GM04504 (cell line): ENCODE measurements at regions not wholly inside any gene's neighbourhood (a gene's known extent, or its start where the extent isn't known, plus 50 kb on each side); places are given as distances from the start of the nearest gene placed in this dataset.
"Not testable (repeated sequence)": the region's sequence is repeated elsewhere in the genome, so short reads cannot be mapped to it uniquely, and the experiment has no call there.

Source experiments
- DNase-seq: peaks from one replicate; pipeline ENCODE4 v3.0.0-alpha.2; 2012; ENCODE audit warnings: low read depth

DNA sequence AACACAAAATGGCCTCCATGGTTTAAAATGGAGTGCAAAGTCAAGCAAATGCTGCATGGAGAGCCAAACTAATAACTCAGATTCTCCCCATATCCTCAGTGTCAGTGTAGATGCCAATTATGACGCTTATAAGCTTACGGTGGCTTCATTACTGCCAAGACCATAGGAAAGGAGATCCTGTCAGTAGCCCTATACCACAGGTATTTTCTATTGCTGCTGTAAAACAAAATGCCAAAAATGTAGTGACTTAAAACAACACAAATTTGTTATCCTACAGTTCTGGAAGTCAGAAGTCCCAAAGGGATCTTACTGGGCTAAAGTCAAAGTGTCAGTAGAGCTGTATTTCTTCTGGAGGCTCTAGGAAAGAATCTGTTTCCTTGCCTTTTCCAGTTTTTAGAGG, 149.8 kb upstream of the GBE1 start:
- DNase-seq: no peak

DNA sequence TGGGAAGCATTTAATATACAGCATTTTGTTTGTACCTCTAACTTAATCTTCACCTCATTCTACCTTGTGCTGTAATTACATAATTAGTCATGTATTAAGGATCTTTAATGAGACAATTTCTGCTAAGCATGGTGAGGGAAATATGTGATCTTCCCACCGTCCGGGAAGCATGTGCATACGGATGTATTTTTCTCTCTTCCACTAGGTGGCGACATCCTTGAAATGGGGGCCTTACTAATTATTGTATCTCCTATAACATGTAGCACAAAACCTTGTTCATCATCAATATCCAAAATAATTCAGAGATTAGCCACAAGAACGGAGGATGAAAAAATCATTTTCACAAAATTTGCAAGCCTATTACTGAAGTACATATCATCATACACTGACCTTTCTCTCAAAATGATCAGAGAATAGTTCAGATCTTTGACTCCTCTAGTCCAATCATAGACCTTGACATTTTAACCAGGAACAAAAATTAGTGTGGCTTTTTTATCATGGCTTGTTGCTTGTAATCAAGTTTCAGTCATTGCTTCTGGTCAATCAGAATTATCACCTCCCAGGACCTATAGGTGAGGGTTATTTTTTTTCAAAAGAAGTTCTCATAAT, 148.9 kb upstream of the GBE1 start:
- DNase-seq: no peak

DNA sequence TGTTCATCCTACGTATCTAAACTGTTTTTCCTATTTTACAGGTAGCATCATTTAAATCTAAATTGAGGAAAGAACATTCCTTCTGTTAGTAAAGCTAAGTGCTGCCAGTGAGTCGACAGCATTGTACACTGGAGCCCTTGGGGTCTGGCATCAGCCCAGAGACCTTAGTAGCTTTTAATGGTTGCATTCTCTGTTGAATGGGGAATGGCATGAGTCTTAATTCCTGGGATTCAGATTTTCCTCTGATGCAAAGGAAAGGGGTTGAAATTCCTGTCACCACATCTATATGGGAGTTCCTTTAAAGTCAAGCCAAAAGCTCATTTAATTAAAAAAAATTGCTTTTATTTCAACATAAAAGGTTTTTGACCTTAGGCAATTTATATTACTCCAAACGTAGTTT, 148.4 kb upstream of the GBE1 start:
- no peak for DNase-seq

DNA sequence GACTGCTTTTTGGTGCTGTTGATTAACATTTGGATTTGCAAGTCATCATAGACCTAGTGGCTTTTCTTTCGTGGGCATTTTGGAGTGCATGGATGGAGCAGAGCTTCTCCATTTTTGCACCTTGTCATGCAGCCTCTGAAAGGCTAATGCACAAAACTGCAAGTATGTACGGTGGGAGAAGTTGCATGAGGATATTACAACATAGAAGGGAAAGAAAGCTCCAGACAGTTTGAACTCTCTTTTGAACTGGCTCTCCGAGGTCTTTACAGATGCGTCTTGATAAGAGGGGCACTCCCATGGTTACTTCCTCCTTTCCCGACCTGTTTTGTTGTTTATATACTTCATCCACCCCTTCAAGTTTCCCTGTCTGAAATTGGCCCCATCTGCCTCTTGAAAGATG, 147.1 kb upstream of the GBE1 start:
- DNase-seq: no peak

DNA sequence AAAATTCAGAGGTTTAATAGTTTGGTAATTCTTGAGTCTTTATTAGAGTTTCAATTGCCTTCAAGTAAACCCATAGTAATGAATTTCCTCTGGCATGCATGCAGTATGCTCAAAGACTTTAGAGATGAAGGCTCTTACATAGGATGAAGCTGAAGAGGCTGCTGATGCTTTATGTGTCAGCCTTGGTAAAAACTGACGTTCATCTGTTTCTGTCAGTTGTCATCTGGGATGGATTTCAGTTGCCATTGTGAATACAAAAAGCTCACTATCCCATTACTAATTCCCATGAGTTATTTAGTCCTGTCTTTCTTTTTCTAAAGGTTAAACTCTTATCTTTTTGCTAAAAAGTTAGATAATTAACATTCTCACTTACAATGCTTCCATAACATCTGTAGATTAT, 136.9 kb upstream of the GBE1 start:
- DNase-seq: no peak

DNA sequence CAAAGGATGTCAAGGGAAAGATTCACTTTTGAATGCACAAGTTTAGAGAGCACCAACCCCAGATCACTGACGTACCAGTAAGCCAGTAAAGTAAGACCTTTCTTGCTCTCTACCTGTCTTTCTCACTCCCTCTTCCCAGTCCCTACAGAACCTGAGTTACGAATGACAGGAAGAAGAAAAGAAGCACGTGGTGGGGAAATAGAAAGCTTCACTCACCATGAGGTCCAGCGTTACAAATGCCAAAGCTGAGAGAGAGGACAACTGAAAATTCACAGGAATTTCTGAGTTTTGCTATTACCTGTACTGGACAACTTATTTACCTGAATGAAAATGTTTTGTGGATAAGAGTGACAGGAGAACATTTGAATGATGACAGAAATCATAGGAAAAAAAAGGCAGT, 133.2 kb upstream of the GBE1 start:
- no peak for DNase-seq

DNA sequence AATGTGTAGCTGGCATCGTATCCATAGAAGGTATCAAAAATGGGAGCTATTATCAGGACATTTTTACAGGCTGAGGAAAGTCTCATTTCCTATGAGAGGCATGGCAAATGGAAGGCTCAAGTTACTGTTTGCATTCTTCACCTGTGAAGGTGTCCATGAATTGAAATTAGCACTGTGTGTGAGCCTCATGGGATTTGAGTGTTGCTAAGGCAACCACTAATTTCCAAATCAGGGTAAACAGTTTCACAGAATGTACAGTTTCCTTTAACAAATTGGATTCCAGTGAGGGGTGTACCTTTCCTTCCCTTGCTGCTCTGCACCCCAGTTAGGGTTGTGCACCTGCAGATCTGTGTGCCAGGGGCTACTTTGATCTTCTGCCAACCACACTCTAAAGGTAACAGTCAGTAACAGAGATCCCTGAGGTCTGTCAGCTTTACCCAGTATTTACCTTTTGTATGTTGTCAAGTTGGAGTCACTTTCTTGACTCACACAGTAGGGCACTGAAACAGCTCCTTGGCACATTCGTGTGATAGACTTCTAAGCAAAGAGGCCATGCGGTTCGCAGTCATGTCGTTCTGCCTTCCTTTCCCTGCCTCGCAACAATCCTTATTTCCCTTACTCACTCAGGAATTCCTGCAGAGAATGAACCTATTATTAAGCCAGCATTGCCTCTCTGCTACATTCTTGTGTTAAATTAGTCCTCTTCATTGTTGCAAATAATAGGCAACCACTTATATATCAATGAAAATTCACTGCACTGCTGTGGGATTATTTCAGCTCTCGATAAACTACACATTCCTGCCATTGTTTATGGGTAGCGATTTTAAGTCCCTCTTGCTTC, 129.8 kb upstream of the GBE1 start:
- DNase-seq: no peak

DNA sequence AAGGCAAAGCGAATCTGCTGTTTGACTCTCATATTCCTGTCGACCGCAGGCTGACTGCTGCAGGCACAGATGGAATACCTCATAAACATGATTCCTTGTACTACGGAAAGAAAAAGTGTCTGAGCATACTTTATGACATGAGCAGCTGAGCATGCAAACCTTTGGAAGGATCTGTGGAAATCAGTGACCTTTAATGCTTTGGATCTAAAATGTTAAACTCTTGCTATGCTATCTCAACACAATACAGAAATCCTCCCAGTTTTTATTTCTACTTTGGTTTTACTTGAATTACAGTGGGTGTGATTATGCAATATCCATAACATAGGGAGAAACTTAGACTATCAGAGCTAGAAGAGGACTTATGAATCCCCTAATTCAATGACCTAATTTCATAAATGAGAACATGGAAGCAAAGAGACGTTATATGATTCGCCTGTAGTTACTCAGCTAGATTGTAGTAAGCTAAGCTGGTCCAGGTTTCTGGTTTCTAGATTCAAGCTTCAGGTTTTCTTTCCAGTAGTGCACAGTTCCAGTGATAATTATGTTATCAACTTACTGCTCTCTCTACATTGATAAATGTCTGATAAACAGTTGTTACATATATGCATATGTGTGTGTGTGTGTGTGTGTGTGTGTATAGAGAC, 127.6 kb upstream of the GBE1 start:
- DNase-seq: no peak

DNA sequence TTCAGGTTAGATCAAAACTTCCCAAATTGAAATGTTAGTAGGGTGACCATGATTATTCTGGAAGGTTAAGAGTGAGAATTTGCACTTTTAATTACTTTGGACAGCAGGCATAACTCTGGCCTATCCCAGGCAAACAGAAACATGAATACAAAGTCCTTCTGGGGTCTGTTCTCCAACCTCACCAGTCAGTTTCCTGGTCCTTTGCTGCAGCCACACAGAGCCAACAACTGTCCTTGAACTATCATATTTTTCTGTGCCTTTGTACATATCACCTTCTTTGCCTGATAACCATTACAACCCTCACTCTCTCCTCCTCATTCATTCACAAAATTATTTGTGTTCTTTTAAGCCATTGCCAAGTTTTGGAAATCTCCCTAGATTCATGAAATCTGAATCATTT, 126.0 kb upstream of the GBE1 start:
- no peak for DNase-seq

DNA sequence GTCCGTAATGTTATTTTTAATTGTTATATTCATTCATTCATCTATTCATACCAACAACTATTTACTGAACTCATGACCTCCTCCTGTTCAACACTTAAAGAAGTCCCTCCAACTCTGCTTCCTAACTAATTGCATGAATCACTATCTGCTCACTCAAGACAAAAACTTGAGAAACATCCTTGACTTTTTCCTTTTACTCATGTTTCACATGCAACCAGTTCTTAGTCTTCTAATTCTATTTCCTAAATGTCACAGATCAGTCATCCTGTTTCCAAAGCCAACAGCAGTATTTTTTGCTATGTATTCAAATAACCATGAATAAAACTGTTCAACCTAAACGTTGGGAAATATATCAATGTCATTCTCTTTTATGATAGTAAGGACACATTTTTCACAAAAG, 124.6 kb upstream of the GBE1 start:
- peak; percentile 17 for DNase-seq

DNA sequence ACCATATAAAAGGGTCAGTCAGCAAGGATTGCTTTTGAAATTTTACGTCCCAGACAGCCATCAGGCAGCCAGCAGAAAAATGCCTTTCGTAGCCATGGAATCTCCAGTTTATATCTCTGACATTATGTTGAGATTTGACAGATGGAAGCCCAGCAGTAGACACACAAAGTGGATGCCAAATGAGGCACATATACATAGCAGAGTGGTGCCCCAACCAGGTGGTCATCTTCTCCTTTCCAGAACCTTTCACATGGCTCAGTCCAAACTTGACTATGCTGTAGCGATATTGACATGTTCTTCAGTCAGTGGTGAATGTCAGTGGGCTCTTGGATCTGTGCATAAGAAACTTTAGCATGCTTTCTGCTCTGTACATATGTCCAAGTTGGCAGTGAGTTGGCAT, 123.3 kb upstream of the GBE1 start:
- DNase-seq: no peak

DNA sequence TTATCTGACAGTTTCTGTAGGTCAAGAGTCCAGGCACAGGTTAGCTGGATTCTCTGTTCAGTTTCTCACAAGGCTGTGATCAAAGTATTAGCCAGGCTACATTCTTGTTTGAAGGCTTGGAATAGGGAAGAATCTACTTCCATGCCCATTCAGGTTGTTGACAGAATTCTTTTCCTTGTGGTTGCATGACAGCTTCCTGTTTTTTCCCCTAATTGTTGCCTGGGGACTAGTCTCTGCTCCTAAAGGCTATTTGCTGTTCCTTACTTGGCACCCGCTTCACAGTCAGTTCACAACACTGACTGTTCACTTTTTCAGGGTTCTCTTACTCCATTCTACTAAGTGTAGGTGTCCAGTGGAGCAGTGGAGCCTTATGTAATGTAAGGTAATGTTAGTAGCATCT, 115.4 kb upstream of the GBE1 start:
- no peak for DNase-seq

DNA sequence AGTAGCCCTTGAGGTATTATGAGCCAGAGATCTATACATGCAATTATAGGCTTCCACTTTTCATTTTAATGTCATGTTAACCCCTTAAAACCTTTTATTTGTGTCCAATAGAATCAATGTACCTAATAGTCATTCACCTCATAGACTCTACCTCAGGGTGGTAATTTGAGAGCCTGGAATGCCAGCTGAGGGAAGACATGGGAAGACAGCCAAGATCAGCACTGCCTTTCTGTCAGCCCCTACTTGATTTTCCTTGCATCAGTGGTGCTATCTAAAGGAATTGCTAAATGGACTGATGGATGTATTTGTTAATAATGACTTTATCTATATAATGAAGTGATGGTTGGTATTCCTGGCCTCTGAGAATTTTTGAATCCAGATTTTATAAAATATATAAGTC, 113.3 kb upstream of the GBE1 start:
- DNase-seq: no peak

DNA sequence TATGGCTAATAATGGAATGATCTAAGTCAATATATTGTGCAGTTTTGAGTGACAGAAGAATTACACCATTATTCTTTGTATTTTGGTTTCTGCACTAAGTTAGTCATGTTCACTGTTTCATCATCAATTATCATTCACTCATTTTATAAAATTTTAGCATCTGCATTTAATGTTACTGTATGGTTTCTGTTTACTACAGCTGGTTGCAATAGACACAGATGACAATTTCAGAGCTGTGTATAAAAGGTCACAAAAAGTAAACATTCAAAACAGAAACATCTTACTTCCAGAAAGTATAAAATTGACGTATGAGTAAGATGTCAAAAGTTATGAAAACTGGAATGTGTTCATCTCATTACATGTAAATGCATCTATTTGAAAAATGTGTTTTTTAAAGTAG, 111.1 kb upstream of the GBE1 start:
- DNase-seq: no peak

DNA sequence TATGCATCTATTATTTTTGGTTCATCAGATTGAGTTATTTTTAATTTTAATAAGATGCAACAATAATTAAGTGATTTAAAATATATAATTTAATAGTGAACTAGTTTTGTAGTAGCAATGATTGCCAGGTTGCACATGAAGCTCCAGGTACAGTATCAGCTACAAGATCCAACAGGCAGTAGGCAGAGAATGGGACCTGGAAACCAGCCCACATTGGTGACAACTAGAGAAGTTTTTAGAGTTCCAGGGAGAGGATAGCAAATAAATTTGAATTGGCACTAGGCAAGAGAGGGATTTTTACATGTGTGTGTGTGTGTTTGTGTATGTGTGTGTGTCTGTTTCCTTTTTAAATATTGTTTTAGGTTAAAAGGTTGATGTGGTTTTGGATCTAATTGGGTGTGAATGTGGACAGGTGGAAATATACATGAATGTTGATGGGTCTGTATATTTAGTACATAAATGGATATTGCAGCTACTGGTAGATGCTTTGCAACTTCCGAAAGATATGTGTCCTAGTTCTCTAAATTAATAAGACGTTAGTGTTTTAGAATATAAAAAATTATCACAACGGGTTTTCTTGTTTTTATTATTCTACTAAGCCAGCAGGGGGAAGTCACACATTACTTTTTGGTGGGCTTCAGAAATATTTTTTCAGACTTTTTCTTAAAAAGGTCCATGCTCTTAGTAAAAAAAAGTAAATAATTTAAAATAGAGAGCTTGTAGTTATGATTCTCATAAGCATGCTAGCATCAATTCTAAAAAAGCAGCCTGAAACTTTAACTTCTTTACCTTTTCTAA, 110.1 kb upstream of the GBE1 start:
- DNase-seq: no peak

DNA sequence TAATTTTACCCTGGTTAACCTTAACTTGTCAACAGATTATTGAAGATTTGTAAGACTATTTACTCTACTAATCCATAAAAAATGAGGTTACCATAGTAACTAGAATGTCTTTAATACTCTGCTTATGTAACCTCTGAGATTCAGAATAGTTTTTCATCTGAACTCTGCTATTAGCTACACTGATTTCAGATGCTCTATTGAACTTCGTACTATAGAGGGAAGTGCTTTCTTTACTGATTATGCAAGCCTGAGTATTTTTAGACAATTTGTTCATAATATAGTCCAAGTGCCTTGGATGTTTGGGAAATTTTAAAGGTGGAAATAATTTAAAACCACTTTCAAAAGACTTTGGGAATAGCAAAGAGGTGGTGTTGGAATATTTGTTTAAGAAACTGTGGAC, 107.9 kb upstream of the GBE1 start:
- no peak for DNase-seq

DNA sequence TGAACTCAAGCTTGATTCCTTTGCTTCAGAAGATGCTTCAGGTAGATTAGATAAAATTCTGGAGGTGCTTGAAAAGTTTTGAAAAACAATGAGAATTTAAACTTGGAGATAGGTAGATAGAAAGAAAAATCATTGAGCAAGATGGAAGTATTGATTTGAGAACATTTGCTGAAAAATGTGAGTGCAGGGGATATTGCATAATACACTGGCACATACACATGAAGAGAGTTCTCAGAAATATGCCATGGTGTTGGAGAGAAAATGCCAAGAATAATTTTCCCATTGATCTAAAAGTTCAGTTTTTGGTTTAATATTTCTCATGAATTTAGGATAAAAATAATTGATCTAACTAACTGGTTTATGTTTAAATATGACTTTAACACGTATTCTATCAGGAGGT, 107.2 kb upstream of the GBE1 start:
- DNase-seq: no peak

DNA sequence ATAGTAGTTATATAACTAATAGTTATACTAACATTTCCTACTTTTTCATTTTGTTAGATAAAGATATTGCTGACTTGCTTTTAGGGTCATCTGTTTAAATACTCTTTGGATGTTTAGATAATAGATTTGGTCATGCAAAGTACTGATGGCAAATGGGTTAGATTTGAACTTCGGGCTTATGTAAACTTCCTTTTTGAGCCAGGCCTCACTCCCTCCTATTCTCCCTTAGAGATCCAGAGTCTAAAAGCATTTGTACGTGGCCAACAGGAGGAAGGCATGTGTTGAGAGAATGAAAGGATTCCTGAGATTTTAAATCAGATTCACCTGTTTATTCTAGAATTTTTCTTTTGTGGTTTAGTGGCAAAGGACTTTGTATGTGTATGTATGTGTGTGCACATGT, 106.4 kb upstream of the GBE1 start:
- DNase-seq: no peak

DNA sequence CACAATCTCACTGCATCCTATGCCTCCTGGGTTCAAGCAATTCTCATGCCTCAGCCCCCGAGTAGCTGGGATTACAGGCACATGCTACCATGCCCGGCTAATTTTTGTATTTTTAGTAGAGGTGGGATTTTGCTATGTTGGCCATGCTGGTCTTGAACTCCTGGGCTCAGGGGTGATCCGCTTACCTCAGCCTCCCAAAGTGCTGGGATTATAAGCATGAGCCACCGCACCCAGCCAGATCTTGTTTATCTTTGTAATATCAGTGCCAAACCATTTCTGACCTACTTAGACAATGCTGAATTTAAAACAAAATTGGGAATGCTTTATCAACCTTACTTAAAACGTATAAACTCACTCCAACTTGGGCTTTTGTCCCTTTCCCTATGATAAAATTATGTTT, 103.7 kb upstream of the GBE1 start:
- DNase-seq: not testable (repeated sequence)

DNA sequence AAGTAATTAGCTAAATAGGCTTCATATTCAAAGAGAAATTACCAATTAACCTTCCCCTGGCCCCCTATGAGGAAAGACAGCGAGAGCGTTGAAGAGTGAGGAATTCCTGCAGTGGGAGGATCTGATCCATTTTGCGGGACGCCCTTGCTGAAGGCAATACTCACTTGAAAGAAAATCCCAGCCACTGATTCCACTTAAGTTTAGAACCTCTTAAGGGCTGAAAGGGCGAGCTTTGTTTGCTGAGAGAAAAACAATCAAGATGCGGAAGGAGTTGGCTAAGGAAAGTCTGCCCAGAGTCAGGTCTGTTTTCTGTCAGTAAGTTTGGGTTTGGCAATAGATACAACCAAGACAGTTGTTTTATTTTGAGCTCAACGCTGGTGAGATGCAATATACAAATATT, 102.8 kb upstream of the GBE1 start:
- no peak for DNase-seq

DNA sequence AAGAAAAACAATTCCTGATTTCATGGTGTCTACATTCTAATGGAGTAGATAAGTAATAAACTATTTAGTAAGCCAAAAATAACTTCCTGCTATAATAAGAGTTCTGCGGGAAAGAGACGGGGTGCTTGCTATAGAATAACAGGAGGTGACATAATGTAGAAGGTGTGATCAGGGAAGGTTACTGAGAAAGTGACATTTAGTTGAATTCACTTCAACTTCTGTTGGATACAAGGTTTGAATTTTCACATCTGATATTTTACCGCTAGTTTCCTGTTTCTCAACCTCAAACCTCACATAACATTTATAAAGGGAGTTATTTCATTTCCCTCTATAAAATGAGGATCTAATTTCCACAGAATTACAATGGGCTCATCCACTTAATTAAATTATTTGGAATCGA, 102.3 kb upstream of the GBE1 start:
- DNase-seq: no peak

DNA sequence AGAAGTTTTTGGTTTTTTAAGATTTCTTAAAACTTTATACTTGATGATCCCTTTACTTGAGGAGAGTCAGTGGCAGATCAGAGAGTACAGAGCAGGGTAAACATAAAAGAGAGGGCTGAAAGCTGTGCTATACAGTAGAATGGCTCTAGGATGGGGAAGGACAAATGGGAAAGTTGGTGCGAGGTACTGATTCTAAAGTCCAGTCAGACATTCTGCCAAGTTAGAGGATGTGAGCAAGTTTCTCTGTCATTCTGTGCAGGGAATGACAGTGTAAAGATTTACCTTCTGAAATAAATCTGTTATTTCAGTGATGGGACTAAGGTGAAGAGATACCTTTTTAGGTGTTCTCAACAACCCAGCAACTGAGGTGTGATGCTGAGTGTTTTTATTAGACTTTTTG, 100.1 kb upstream of the GBE1 start:
- DNase-seq: no peak

DNA sequence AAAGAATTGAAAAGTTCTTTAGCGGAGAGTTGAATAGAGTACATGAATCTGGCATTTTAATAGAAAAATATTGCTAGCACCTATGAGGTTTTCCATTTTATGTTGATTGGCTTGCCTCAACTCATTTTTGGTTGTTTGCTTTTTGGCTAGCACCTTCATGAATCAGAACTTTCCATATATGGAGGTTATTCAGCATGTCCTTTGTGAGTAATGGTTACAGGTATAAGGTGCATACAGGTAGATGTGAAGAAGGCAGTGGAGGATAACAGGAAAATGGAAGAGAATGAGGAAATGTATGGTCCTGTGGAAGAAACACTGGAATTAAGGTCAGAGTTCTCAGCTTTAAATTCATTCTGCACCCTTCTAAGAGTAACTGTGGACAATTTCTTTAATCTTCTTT, 98.1 kb upstream of the GBE1 start:
- no peak for DNase-seq
